ENCODE measurements at regions not wholly inside any gene's neighbourhood (a gene's known extent, or its start where the extent isn't known, plus 50 kb on each side); places are given as distances from the start of the nearest gene placed in this dataset.

DNA sequence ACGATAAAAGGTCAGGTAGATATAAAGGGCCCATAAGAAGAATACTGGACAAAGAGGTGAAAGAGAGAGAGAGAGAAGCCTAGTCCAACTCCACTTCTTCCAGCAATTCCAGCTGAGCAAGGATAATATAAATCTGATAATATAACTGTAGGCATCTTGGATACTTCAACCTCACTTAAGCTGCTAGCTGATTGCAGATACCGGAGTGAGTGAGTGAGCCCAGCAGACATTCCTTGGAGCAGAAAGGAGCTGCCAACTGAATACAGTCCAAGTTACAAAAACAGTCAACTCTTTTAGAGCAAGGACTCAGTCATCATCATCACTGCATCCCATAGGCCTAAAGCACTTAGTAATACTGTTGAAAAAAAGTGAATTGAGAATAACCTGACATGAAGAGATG, 387.6 kb downstream of the SLITRK6 start:
- Mint-ChIP-seq H3K27ac (peak overlapping the region in 1 of 3 donors; percentile 16), H3K9me3 (peaks cover 0 to 7% (median 4%) of the 10 kb centered on the region in 7 donors), H3K4me3 (no peak overlapping the region), H3K27me3 (no peaks in the 10 kb centered on the region), H3K4me1 (no peaks in the 10 kb centered on the region), H3K36me3 (no peaks in the 10 kb centered on the region)
- no peaks in the 10 kb centered on the region for H3K4me1 ChIP-seq (ENCODE audit: control insufficient read depth, insufficient read depth, low read length, poor library complexity, severe bottlenecking)
- ATAC-seq (ENCODE audit: low read depth in 2 of 2) (no peak), DNase-seq (no peak)
- no peak overlapping the region for H3K4me3 ChIP-seq (ENCODE audit: low read depth, low read length)
- no peaks in the 10 kb centered on the region for H3K9me3 ChIP-seq (ENCODE audit: control insufficient read depth in 2 of 2, low read length in 2 of 2)
- H3K27ac ChIP-seq (ENCODE audit: insufficient read depth, low read length, poor library complexity, severe bottlenecking) = no peak overlapping the region
- H3K27me3 ChIP-seq (ENCODE audit: control insufficient read depth, insufficient read depth, low read length) = no peaks in the 10 kb centered on the region
- H3K36me3 ChIP-seq (ENCODE audit: control insufficient read depth, insufficient read depth, low read length) = no peaks in the 10 kb centered on the region

DNA sequence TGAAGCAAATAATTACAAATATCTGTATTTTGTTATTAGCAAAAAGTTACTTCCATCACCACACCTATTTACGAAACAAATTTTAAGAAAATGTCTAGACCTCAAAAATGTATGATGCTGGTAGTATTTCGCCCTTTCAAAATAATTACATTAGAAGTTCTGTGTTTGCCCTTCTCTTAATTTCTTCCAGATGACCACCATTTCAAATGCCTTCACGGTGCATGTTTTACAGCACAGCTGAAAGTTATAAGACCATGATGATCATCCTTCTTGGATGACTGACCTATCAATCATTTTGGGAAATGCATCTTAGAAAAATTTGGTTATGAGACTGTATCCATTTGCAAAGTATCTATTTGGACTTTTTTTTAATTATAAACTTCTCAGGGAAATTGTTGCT, 390.8 kb downstream of the SLITRK6 start:
- Mint-ChIP-seq H3K4me3 (no peak overlapping the region), H3K36me3 (no peaks in the 10 kb centered on the region), H3K27me3 (no peaks in the 10 kb centered on the region), H3K4me1 (no peaks in the 10 kb centered on the region), H3K27ac (no peak overlapping the region), H3K9me3 (peaks cover 0 to 14% (median 2%) of the 10 kb centered on the region in 7 donors)
- no peak for ATAC-seq (ENCODE audit: low read depth in 2 of 2)
- Histone ChIP-seq H3K36me3 (ENCODE audit: control insufficient read depth, insufficient read depth, low read length) (no peaks in the 10 kb centered on the region), H3K27ac (ENCODE audit: insufficient read depth, low read length, poor library complexity, severe bottlenecking) (no peak overlapping the region), H3K4me1 (ENCODE audit: control insufficient read depth, insufficient read depth, low read length, poor library complexity, severe bottlenecking) (no peaks in the 10 kb centered on the region), H3K4me3 (ENCODE audit: low read depth, low read length) (no peak overlapping the region), H3K27me3 (ENCODE audit: control insufficient read depth, insufficient read depth, low read length) (no peaks in the 10 kb centered on the region), H3K9me3 (ENCODE audit: control insufficient read depth in 2 of 2, low read length in 2 of 2) (peaks cover 0 to 8% of the 10 kb centered on the region in 2 experiments)
- no peak for DNase-seq

DNA sequence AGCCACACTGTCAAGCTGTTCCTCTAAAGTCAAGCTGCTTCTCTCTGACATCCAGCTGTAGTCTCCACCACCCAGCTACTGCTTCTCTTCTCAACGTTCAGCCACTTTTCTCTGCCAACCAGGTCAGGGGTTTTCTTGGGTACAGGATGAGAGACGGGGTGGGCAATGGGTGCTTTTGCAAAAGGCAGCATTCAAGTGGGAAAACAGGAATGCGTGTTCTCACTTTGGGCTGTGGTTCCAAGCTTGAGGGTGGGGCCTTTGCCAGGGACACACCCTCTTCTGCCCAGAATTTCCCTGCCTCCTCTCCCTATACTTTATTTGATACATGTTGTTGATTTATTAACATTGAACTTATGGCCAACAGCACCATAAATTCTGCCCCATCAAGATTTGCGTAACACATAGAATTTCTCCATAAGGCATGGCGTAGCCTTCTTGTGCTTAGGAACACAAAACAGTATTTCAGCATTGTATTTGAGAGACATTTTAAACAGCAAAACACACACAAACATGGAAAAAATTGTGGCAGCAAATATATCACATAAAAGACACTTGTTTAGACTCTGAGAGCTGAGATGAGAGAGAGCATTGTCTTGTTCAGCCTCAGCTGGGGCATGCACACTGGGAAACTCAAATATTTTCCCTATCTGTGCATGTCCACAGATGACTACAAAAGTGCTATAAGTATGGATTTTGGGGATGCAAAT, 392.8 kb downstream of the SLITRK6 start:
- no peaks in the 10 kb centered on the region for H3K36me3 Mint-ChIP-seq
- H3K27ac Mint-ChIP-seq = no peak overlapping the region
- H3K9me3 Mint-ChIP-seq = peaks cover 0 to 12% (median under 1%) of the 10 kb centered on the region in 7 donors

DNA sequence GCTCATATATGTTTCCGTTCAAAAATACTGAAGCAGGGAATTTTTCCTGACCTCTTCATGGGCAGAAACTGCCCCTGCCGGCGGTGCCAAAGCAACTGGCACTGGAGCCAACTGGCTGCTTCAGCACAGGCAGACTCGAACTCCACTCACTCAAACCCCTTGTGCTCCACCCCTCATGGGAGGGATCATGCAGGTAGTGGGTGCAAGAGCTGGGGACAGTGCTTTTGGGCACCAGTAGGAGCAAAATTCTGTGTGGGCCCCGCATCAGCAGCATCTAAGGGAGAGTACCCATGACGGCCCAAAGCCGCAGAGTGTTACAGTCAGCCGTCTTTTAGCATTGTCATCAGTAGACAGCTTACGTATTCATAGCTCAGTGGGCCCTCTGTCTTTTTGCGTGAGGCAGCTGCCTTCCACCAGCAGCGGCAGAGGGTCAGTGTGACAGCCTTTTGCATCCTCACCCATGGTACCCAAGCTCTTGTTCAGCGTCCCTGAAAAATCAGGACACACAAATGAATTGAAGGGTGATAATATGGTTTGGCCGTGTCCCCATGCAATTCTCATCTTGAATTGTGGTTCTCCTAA, 393.8 kb downstream of the SLITRK6 start:
- peaks cover 0 to 12% (median 2%) of the 10 kb centered on the region in 7 donors for H3K9me3 Mint-ChIP-seq
- no peaks in the 10 kb centered on the region for H3K4me1 Mint-ChIP-seq
- Histone ChIP-seq H3K36me3 (ENCODE audit: control insufficient read depth, insufficient read depth, low read length) (no peaks in the 10 kb centered on the region), H3K9me3 (ENCODE audit: control insufficient read depth in 2 of 2, low read length in 2 of 2) (peaks cover 0 to 9% of the 10 kb centered on the region in 2 experiments), H3K27me3 (ENCODE audit: control insufficient read depth, insufficient read depth, low read length) (no peaks in the 10 kb centered on the region), H3K4me1 (ENCODE audit: control insufficient read depth, insufficient read depth, low read length, poor library complexity, severe bottlenecking) (no peaks in the 10 kb centered on the region), H3K4me3 (ENCODE audit: low read depth, low read length) (no peak overlapping the region), H3K27ac (ENCODE audit: insufficient read depth, low read length, poor library complexity, severe bottlenecking) (no peak overlapping the region)
- no peaks in the 10 kb centered on the region for H3K36me3 Mint-ChIP-seq
- DNase-seq = no peak
- H3K27me3 Mint-ChIP-seq = no peaks in the 10 kb centered on the region
- no peak overlapping the region for H3K27ac Mint-ChIP-seq
- ATAC-seq (ENCODE audit: low read depth in 2 of 2) = no peak
- no peak overlapping the region for H3K4me3 Mint-ChIP-seq

More for the DNA sequence above, 392.8 kb downstream of the SLITRK6 start:
- DNase-seq (no peak), ATAC-seq (ENCODE audit: low read depth in 2 of 2) (no peak)
- no peaks in the 10 kb centered on the region for H3K27me3 Mint-ChIP-seq
- Histone ChIP-seq H3K27me3 (ENCODE audit: control insufficient read depth, insufficient read depth, low read length) (no peaks in the 10 kb centered on the region), H3K9me3 (ENCODE audit: control insufficient read depth in 2 of 2, low read length in 2 of 2) (peaks cover 0 to 8% of the 10 kb centered on the region in 2 experiments), H3K36me3 (ENCODE audit: control insufficient read depth, insufficient read depth, low read length) (no peaks in the 10 kb centered on the region), H3K4me1 (ENCODE audit: control insufficient read depth, insufficient read depth, low read length, poor library complexity, severe bottlenecking) (no peaks in the 10 kb centered on the region), H3K4me3 (ENCODE audit: low read depth, low read length) (no peak overlapping the region), H3K27ac (ENCODE audit: insufficient read depth, low read length, poor library complexity, severe bottlenecking) (no peak overlapping the region)
- no peak overlapping the region for H3K4me3 Mint-ChIP-seq
- H3K4me1 Mint-ChIP-seq = no peaks in the 10 kb centered on the region

DNA sequence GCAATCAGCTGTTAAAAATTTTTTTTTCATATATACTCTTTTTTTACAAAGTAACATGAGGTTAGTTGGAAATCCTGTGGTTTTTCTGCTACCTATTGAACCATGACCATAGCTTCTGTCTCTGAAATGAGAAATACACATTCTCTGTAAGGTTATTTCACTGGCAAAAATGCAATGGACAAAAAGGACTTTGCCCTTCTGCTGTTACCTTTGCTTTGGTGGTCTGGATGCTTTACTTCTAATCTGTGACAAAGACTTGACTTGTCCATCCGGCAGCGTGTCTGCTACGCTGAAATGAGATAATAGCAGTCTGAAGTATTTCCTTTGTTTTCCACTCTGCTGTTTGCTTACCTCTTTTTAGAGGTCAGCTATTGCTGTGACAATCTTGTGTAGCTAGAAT, 412.8 kb downstream of the SLITRK6 start:
- no peak overlapping the region for H3K27ac ChIP-seq (ENCODE audit: insufficient read depth, low read length, poor library complexity, severe bottlenecking)
- Mint-ChIP-seq H3K9me3 (peaks cover 0 to 13% (median 5%) of the 10 kb centered on the region in 7 donors), H3K4me1 (no peaks in the 10 kb centered on the region), H3K27me3 (no peaks in the 10 kb centered on the region), H3K36me3 (no peaks in the 10 kb centered on the region), H3K4me3 (no peak overlapping the region), H3K27ac (no peak overlapping the region)
- no peaks in the 10 kb centered on the region for H3K36me3 ChIP-seq (ENCODE audit: control insufficient read depth, insufficient read depth, low read length)
- DNase-seq (no peak), ATAC-seq (ENCODE audit: low read depth in 2 of 2) (no peak)
- H3K4me1 ChIP-seq (ENCODE audit: control insufficient read depth, insufficient read depth, low read length, poor library complexity, severe bottlenecking) = no peaks in the 10 kb centered on the region
- H3K4me3 ChIP-seq (ENCODE audit: low read depth, low read length) = no peak overlapping the region
- no peaks in the 10 kb centered on the region for H3K27me3 ChIP-seq (ENCODE audit: control insufficient read depth, insufficient read depth, low read length)
- H3K9me3 ChIP-seq (ENCODE audit: control insufficient read depth in 2 of 2, low read length in 2 of 2) = no peaks in the 10 kb centered on the region

DNA sequence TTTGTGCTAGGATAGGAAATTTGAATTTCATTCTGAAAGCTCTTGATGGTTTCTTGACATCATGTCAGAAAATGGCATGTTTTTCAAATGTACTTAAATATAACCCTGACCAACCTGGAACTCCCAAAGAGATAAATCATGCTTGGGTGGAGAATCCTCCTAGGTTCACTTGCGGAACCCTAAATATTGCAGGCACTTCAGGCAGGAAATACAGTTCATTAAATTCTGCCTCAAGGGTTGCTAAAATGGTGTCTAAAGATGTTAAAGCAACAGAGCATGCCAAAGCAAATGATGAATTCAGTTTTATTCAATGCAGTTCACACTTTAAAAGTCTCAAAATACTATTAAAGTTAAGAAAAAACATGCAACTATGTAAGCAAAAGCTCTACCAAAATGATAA, 415.9 kb downstream of the SLITRK6 start:
- H3K4me3 ChIP-seq (ENCODE audit: low read depth, low read length) = no peak overlapping the region
- H3K27me3 ChIP-seq (ENCODE audit: control insufficient read depth, insufficient read depth, low read length) = no peaks in the 10 kb centered on the region
- Mint-ChIP-seq H3K4me3 (no peak overlapping the region), H3K9me3 (peaks cover 1 to 15% (median 5%) of the 10 kb centered on the region in 7 donors), H3K4me1 (no peaks in the 10 kb centered on the region), H3K36me3 (no peaks in the 10 kb centered on the region), H3K27me3 (no peaks in the 10 kb centered on the region), H3K27ac (no peak overlapping the region)
- H3K9me3 ChIP-seq (ENCODE audit: control insufficient read depth in 2 of 2, low read length in 2 of 2) = no peaks in the 10 kb centered on the region
- ATAC-seq (ENCODE audit: low read depth in 2 of 2) (no peak), DNase-seq (no peak)
- H3K36me3 ChIP-seq (ENCODE audit: control insufficient read depth, insufficient read depth, low read length) = no peaks in the 10 kb centered on the region
- H3K27ac ChIP-seq (ENCODE audit: insufficient read depth, low read length, poor library complexity, severe bottlenecking) = no peak overlapping the region
- no peaks in the 10 kb centered on the region for H3K4me1 ChIP-seq (ENCODE audit: control insufficient read depth, insufficient read depth, low read length, poor library complexity, severe bottlenecking)

DNA sequence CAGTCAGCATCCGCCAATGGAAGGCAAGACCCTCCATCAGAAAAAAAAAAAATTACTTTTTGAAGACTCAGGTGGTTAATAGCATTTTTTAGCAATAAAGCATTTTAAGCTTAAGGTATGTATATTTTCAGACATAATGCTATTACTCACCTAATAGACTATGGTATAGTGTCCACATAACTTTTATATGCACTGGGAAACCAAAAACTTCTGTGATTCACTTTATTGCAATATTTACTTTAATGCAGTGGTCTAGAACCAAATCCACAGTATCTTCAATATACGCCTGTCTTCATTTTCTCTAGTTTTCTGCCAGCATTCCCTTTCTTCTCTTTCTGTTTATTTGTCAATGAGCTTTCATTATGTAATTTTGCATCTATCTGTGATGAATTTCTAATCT, 418.1 kb downstream of the SLITRK6 start:
- no peak overlapping the region for H3K27ac Mint-ChIP-seq
- H3K9me3 ChIP-seq (ENCODE audit: control insufficient read depth in 2 of 2, low read length in 2 of 2) = no peaks in the 10 kb centered on the region
- no peaks in the 10 kb centered on the region for H3K27me3 Mint-ChIP-seq
- no peaks in the 10 kb centered on the region for H3K36me3 ChIP-seq (ENCODE audit: control insufficient read depth, insufficient read depth, low read length)
- H3K4me3 ChIP-seq (ENCODE audit: low read depth, low read length) = no peak overlapping the region
- DNase-seq (no peak), ATAC-seq (ENCODE audit: low read depth in 2 of 2) (no peak)
- H3K9me3 Mint-ChIP-seq = peaks cover 1 to 11% (median 4%) of the 10 kb centered on the region in 7 donors
- H3K4me1 ChIP-seq (ENCODE audit: control insufficient read depth, insufficient read depth, low read length, poor library complexity, severe bottlenecking) = no peaks in the 10 kb centered on the region
- no peak overlapping the region for H3K27ac ChIP-seq (ENCODE audit: insufficient read depth, low read length, poor library complexity, severe bottlenecking)
- H3K4me3 Mint-ChIP-seq = peak overlapping the region in 1 of 4 donors; percentile 51
- no peaks in the 10 kb centered on the region for H3K27me3 ChIP-seq (ENCODE audit: control insufficient read depth, insufficient read depth, low read length)
- no peaks in the 10 kb centered on the region for H3K4me1 Mint-ChIP-seq
- H3K36me3 Mint-ChIP-seq = no peaks in the 10 kb centered on the region

DNA sequence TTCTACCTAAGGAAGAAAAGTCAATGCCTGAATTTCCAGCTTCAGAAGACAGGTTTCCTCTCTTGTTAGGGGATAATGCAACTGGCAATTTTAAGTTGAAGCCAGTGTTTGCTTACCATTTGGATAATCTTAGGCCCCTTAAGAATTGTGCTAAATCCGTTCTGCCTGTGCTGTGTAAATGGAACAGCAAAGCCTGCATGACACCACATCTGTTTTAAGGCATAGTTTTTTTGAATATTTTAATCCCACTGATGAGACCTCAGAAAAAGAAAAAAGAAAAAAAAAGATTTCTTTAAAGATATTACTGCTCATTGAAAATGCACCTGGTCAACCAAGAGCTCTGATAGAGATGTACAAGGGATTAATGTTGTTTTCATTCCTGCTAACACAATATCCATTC, 419.2 kb downstream of the SLITRK6 start:
- H3K27ac Mint-ChIP-seq = no peak overlapping the region
- no peaks in the 10 kb centered on the region for H3K36me3 Mint-ChIP-seq
- H3K4me3 Mint-ChIP-seq = no peak overlapping the region
- DNase-seq (no peak), ATAC-seq (ENCODE audit: low read depth in 2 of 2) (no peak)
- H3K27me3 Mint-ChIP-seq = no peaks in the 10 kb centered on the region
- no peaks in the 10 kb centered on the region for H3K36me3 ChIP-seq (ENCODE audit: control insufficient read depth, insufficient read depth, low read length)
- H3K9me3 Mint-ChIP-seq = peaks cover 1 to 11% (median 4%) of the 10 kb centered on the region in 7 donors
- no peak overlapping the region for H3K4me3 ChIP-seq (ENCODE audit: low read depth, low read length)
- H3K27ac ChIP-seq (ENCODE audit: insufficient read depth, low read length, poor library complexity, severe bottlenecking) = no peak overlapping the region
- H3K4me1 Mint-ChIP-seq = no peaks in the 10 kb centered on the region
- no peaks in the 10 kb centered on the region for H3K4me1 ChIP-seq (ENCODE audit: control insufficient read depth, insufficient read depth, low read length, poor library complexity, severe bottlenecking)
- no peaks in the 10 kb centered on the region for H3K9me3 ChIP-seq (ENCODE audit: control insufficient read depth in 2 of 2, low read length in 2 of 2)
- no peaks in the 10 kb centered on the region for H3K27me3 ChIP-seq (ENCODE audit: control insufficient read depth, insufficient read depth, low read length)
